DOHH2 (cell line): ENCODE measurements at regions not wholly inside any gene's neighbourhood (a gene's known extent, or its start where the extent isn't known, plus 50 kb on each side); places are given as distances from the start of the nearest gene placed in this dataset.

Experiments used
- CTCF ChIP-seq: fragments of 200-600 bp; sonication (generic); IDR thresholded peaks from one replicate; pipeline ENCODE4 v1.5.1; 2014; ENCODE audit warnings: antibody characterized with exemption, mild to moderate bottlenecking, low read depth, low read length; ENCODE audit not compliant: poor library complexity, severe bottlenecking
- EZH2phosphoT487 ChIP-seq: fragments of 200-600 bp; sonication (generic); IDR thresholded peaks from 2 replicates; pipeline ENCODE4 v1.6.1; 2017; ENCODE audit warnings: borderline replicate concordance, mild to moderate bottlenecking, antibody characterized with exemption, low read length, moderate library complexity, mixed read lengths

GRCh38 chr5:2860101-2860500 is 108.6 kb upstream of the IRX2 start:
- no peak for TF ChIP-seq CTCF
- no peak for TF ChIP-seq EZH2phosphoT487
